Non-pigmented ciliary epithelial cell (primary cell): ENCODE measurements at regions not wholly inside any gene's neighbourhood (a gene's known extent, or its start where the extent isn't known, plus 50 kb on each side); places are given as distances from the start of the nearest gene placed in this dataset.

Experiments used
- DNase-seq: peaks from one replicate; pipeline ENCODE4 v3.0.0-alpha.2; 2010; ENCODE audit warnings: low read depth

GRCh38 chr10:125341611-125342010, 181.2 kb upstream of the CTBP2 start:
- no peak for DNase-seq

- DNase-seq: no peak
These were observed 180.5 kb upstream of the CTBP2 start for GRCh38 chr10:125340903-125341302.

DNA sequence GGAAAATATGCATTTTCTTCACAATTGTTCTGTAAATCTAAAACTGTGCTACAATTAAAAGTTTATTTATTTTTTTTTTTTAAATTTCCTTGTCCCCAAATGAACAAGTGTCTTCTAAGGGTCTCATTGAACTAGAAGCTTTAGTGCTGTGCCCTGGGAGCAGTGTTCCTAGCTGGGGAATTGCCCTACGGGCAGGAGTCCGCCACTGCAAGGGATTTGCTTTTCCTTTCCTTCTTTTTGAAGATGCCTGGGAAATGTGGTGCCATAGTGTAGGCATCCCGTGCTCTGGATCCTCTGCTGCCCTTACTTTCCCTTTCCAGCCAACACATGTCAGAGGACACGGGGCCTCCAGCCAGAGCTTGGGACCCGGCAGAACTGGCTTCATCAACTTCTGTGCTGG, 177.1 kb upstream of the CTBP2 start:
- no peak for DNase-seq

GRCh38 chr10:125334545-125334944, 174.2 kb upstream of the CTBP2 start:
- no peak for DNase-seq

DNA sequence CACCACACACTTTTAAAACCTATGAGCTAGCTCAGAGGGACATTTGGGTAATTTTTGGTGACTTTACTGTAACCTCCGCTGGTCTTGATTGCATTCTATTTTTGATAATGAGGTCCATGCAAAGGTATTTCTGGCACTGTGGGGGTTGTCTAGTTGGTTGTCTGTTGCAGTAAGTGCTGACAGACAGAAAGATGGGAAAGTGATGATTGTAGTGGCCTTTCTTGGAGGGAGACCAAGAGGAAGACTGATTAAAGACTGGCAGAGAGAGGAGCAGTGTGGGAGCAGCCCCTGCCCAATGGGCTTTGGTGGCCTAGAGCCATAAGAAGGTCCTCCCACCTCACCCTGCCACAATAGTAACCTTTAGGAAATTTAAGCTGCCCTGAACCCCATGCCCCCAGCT, 173.4 kb upstream of the CTBP2 start:
- DNase-seq: no peak

DNA sequence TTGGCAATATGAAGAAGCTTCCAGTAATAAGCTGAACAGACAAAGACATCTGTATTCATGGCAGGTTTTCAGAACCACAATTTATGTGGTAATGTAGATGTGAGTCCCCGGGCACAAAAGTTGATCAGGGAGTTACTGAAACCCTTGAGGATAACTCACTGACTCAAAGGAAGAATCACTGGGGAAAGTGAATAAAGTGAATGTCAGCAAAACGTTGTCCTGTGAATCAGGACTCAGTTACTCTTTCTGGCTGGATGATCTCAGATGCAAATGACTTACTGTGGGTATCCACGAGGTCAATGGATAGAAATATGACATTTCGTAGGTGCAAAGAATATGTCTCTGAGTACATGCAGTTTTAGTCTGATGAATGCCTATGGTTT, 172.8 kb upstream of the CTBP2 start:
- no peak for DNase-seq

DNA sequence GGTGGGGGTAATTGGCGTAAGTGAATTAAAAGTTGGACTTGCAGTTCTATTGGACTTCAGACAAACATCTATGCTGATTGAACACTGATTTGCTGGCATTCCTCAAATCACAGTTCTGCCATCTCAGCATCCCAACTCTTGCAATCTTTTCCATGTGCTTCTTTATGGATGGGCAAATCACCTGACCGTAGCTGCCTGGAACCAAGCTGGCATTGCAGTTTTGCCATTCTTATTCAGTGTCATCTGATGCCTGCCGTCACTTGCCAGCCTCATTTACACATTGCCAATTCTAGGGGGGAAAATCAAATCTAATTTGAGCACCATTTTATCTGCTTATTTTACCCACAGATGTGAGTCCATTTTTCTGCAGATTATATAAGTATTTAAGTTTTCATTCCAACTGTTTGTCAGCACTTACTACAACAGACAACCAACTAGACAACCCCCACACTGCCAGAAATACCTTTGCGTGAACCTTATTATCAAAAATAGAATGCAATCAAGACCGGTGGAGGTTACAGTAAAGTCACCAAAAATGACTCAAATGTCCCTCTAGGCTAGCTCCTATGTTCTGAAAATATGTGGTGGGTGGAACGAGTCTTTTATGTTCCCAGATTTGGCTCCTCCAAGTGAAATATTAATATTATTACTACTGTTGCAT, 172.3 kb upstream of the CTBP2 start:
- DNase-seq: no peak

- DNase-seq: no peak
These were observed 170.7 kb upstream of the CTBP2 start for GRCh38 chr10:125331056-125331455.

DNA sequence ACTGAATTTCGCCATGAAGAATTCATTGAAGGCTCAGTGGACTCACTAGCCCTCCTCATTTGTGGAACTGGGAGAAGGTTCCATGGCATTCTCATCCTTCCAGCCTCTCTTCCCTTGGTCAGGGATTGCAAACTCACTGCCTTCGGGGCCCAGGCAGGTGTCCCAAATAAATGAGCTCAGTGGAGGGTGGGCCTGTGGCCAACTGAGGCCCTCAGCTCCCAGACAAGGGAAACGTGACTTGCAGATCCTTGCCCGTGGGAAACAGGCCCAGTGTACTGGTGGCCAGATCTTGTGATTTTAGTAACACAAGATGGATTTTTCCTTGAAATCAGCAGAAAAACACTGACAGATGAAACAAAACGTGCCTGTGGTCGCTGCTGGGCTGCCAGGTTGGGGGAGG, 168.7 kb upstream of the CTBP2 start:
- DNase-seq: no peak

DNA sequence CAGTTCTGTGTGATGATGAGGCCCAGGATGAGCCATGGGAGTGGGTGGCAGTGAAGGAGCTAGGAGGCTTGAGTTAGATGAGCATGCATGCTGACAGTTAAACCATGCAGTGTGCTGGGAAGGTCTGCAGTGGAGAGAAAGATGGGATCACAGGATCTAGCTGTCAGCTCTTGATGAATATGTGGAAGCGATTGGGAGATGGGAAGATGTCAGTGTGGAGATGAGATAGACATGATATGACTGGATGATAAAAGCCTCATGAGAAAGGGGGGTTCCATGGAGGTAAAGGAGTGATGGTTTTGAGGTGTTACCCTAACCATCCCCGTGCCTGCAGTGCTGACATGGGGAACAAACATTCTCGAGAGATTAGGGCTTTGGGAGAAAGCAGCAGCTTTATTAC, 165.0 kb upstream of the CTBP2 start:
- DNase-seq: no peak

- no peak for DNase-seq
These were observed 156.1 kb upstream of the CTBP2 start for GRCh38 chr10:125316436-125316835.

GRCh38 chr10:125300937-125301336, 140.6 kb upstream of the CTBP2 start:
- DNase-seq: no peak

DNA sequence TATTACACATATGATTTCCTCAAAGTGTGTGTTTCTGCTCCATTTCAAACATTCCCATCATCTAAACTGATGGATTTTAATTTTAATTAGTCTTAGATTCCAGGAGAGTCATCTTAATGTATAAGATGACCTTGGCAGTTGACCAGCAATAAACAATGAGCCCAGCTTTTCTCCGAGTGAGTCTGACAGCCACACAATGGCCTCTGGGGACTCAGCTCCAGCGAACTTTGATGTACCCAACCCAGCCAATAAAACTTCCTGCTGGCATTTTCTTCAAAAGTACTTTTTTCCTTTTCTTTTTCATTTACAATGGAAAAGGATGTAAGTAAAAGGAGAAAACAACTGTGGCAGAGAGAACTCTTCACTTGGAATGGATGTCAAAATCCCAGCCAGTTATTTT, 139.1 kb upstream of the CTBP2 start:
- DNase-seq: no peak

DNA sequence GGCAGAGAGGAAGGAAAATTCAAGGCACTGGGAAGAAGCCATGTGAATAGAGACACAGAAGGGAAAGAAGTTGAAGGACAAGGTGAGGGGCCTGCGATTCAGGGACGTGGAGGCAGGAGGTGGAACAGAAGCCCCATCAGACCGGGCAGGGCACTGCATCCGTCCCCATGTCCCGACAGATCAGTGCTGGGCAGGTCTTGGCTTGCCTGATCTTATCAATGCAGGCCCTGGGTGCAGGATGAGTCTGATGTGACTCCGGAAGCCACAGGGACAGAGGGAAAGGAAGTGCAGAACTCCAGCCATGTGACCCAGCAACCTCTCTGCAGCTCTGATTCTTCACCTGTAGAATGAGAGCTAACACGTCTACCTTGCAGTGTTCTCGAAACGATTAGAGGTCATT, 136.2 kb upstream of the CTBP2 start:
- DNase-seq: no peak

GRCh38 chr10:125294109-125294508, 133.7 kb upstream of the CTBP2 start:
- DNase-seq: no peak

DNA sequence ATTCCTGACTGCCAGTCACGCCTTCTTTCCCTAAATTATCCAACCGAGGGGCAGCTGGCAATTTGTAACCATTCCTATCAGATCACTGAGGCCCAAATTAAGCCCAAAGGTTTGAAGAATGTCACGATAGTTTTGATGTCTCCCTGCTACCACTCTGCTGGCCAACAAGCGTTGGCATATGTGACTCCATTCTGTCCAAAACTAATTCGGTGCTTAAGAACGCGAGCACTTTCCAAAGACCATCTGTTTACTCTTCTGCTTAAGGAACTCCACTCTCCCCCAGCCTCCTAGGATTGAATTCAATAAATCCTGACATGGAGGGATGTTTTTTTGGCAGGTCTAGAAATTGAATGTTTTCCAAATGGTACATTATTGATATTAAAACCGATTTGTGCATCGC, 131.5 kb upstream of the CTBP2 start:
- no peak for DNase-seq

DNA sequence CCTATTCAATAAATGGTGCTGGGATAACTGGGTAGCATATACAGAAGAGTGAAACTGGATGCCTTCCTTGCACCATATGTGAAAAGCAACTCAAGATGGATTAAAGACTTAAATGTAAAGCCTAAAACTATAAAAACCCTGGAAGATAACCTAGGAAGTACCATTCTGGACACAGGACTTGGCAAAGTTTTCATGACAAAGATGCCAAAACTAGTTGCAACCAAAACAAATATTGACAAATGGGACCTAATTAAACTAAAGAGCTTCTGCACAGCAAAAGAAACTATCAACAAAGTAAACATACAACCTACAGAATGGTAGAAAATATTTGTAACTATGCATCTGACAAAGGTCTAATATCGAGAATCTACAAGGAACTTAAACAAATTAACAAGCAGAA, 129.1 kb upstream of the CTBP2 start:
- no peak for DNase-seq

- DNase-seq: no peak
These were observed 124.7 kb upstream of the CTBP2 start for GRCh38 chr10:125284875-125285597.

- no peak for DNase-seq
These were observed 123.7 kb upstream of the CTBP2 start for GRCh38 chr10:125283836-125284614.

GRCh38 chr10:125283191-125283835, 123.0 kb upstream of the CTBP2 start:
- DNase-seq: no peak

- DNase-seq: no peak
These were observed 120.7 kb upstream of the CTBP2 start for GRCh38 chr10:125281091-125281490.

GRCh38 chr10:125276133-125276532, 115.8 kb upstream of the CTBP2 start:
- no peak for DNase-seq

- DNase-seq: no peak
These were observed 114.6 kb upstream of the CTBP2 start for GRCh38 chr10:125274961-125275360.
